ENCODE measurements at regions not wholly inside any gene's neighbourhood (a gene's known extent, or its start where the extent isn't known, plus 50 kb on each side); places are given as distances from the start of the nearest gene placed in this dataset.

DNA sequence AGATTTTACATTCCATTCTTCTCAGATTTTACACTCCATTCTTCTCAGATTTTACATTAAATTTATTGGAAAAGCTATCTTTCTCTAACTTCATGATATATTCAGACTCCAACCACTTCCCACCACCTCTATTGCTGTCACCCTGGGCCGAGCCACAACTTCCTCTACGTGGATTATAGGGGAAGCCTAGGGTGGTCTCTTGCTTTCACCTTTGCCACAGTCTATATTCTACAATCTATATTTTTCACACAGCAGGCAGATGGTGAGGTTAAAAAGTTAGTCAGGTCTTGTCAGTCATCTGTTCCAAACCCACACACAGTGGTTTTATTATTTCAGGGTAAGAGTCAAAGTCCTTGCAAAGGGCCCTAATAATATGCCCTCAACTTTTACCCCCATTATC is 370.8 kb upstream of the SUCLG2 start:
- no peaks in the 10 kb centered on the region for H3K27me3 ChIP-seq
- no peaks in the 10 kb centered on the region for H3K4me1 ChIP-seq (ENCODE audit: low read depth)
- no peaks in the 10 kb centered on the region for H3K9me3 ChIP-seq (ENCODE audit: low read depth)
- no peak for DNase-seq (ENCODE audit: low read depth in 1 of 2, low spot score in 1 of 2)
- no peak for TF ChIP-seq CTCF (IDR thresholded peaks at IDR 0.05; ENCODE audit: low read depth, low read length)
- no peak overlapping the region for H3K4me3 ChIP-seq
- H3K36me3 ChIP-seq, result no peaks in the 10 kb centered on the region
- H3K27ac ChIP-seq, result no peak overlapping the region

DNA sequence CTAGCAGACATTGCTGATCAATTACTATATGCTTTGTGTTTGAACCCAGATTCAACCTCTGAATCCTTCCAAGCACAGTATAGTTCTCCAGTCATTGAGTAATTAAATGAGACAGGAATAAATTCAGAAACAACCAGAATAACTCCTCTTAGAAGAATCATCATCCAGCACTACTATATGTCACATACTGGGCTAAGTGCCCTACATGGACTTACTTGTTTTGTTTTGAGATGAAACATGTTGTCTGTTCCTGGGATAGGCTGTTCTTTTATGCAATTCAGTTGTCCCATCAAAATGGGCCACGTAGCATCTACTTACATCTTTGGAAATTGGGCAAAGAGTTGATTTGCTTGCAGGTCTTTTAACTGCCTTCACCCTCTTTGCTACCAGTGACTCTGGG is 365.5 kb upstream of the SUCLG2 start:
- DNase-seq (ENCODE audit: low read depth in 1 of 2, low spot score in 1 of 2), result no peak
- Histone ChIP-seq H3K4me3 (no peak overlapping the region), H3K36me3 (no peaks in the 10 kb centered on the region), H3K9me3 (ENCODE audit: low read depth) (no peaks in the 10 kb centered on the region), H3K4me1 (ENCODE audit: low read depth) (no peaks in the 10 kb centered on the region), H3K27ac (no peak overlapping the region), H3K27me3 (no peaks in the 10 kb centered on the region)
- TF ChIP-seq CTCF (IDR thresholded peaks at IDR 0.05; ENCODE audit: low read depth, low read length), result no peak

DNA sequence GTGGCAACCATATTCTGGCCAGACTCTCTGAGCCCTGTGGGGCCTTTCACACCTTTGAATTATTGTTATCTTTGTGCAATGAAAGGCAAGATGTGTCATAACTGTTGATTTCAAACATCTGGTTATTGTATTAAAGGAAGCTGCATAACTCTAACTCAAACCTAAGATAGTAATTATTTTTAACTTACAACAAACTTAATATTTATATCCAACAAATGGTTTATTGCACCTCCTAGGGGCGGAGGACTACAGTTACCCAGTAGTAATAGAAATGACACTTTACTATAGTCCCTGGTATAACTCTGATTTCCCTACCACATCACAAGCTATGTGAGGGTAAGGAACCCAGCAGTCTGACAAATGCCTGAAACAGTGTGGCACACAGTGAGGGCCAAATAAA is 363.9 kb upstream of the SUCLG2 start:
- TF ChIP-seq CTCF (IDR thresholded peaks at IDR 0.05; ENCODE audit: low read depth, low read length), result no peak
- H3K36me3 ChIP-seq, result no peaks in the 10 kb centered on the region
- no peak overlapping the region for H3K27ac ChIP-seq
- no peak overlapping the region for H3K4me3 ChIP-seq
- no peaks in the 10 kb centered on the region for H3K4me1 ChIP-seq (ENCODE audit: low read depth)
- no peaks in the 10 kb centered on the region for H3K9me3 ChIP-seq (ENCODE audit: low read depth)
- H3K27me3 ChIP-seq, result no peaks in the 10 kb centered on the region
- DNase-seq (ENCODE audit: low read depth in 1 of 2, low spot score in 1 of 2), result no peak

DNA sequence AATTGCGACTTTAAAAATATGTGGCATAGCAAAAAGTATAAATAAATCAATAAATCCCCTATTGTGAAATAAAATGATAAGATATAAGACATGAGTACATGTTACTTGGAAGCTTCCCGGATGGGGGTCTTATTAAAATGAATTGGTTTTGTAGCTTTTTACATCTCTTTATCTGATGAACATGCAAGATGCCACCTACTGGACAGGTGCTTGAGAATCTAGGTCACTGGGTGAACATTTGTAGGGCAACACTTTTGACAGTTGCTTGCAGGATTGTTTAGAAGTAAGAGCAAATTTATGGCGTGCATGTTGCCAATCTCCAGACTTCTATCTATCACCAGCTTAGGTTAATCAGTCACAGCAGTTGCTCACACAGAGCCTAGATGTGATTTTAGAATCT is 362.7 kb upstream of the SUCLG2 start:
- no peak overlapping the region for H3K27ac ChIP-seq
- no peak overlapping the region for H3K4me3 ChIP-seq
- no peaks in the 10 kb centered on the region for H3K27me3 ChIP-seq
- H3K36me3 ChIP-seq, result no peaks in the 10 kb centered on the region
- no peak for DNase-seq (ENCODE audit: low read depth in 1 of 2, low spot score in 1 of 2)
- no peaks in the 10 kb centered on the region for H3K9me3 ChIP-seq (ENCODE audit: low read depth)
- TF ChIP-seq CTCF (IDR thresholded peaks at IDR 0.05; ENCODE audit: low read depth, low read length), result no peak
- no peaks in the 10 kb centered on the region for H3K4me1 ChIP-seq (ENCODE audit: low read depth)

DNA sequence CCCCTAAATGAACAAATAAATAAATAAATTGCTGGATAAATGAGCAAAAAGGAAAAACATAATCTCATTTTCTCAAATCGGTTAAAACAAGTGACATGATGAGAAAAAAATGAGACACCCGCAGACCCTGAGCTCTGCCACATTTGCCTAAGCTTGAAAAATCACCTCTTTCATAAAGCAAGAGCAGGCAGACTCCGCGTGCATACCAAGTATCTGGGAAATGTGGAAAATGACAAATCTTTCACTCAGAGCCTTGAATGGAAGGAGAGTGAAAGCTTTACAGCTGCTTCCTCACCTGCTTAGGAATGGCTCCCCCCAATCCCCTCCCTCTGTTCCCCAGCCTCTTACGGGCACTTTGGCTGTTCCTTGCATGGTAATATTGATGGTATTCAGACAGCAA is 355.5 kb upstream of the SUCLG2 start:
- no peak for DNase-seq (ENCODE audit: low read depth in 1 of 2, low spot score in 1 of 2)
- no peak for TF ChIP-seq CTCF (IDR thresholded peaks at IDR 0.05; ENCODE audit: low read depth, low read length)
- H3K27me3 ChIP-seq, result peaks cover 54% of the 10 kb centered on the region
- no peak overlapping the region for H3K4me3 ChIP-seq
- H3K4me1 ChIP-seq (ENCODE audit: low read depth), result no peaks in the 10 kb centered on the region
- H3K27ac ChIP-seq, result no peak overlapping the region
- no peaks in the 10 kb centered on the region for H3K9me3 ChIP-seq (ENCODE audit: low read depth)
- no peaks in the 10 kb centered on the region for H3K36me3 ChIP-seq

GRCh38 chr3:68007621-68008226 is 353.3 kb upstream of the SUCLG2 start:
- H3K27me3 ChIP-seq, result peaks cover 62% of the 10 kb centered on the region
- TF ChIP-seq CTCF (IDR thresholded peaks at IDR 0.05; ENCODE audit: low read depth, low read length), result no peak
- no peak overlapping the region for H3K27ac ChIP-seq
- H3K4me1 ChIP-seq (ENCODE audit: low read depth), result no peaks in the 10 kb centered on the region
- H3K9me3 ChIP-seq (ENCODE audit: low read depth), result no peaks in the 10 kb centered on the region
- peak overlapping the region; percentile 24 for H3K4me3 ChIP-seq
- no peaks in the 10 kb centered on the region for H3K36me3 ChIP-seq
- DNase-seq (ENCODE audit: low read depth in 1 of 2, low spot score in 1 of 2), result peak in 1 of 2 donors; percentile 41
